B cell (primary cell): ENCODE measurements at regions not wholly inside any gene's neighbourhood (a gene's known extent, or its start where the extent isn't known, plus 50 kb on each side); places are given as distances from the start of the nearest gene placed in this dataset.
"Not testable (repeated sequence)": the region's sequence is repeated elsewhere in the genome, so short reads cannot be mapped to it uniquely, and the experiment has no call there.

Source experiments
- CTCF ChIP-seq: fragments of 200-600 bp; IDR thresholded peaks from one replicate; pipeline ENCODE4 v1.8.0; 2022; ENCODE audit warnings: antibody characterized with exemption, mild to moderate bottlenecking
- EZH2 ChIP-seq: IDR thresholded peaks from 2 replicates; pipeline ENCODE4 v1.6.1; 2012; ENCODE audit warnings: borderline replicate concordance, low read depth, mild to moderate bottlenecking, moderate library complexity, low read length; ENCODE audit not compliant: insufficient read depth, poor library complexity, severe bottlenecking

DNA sequence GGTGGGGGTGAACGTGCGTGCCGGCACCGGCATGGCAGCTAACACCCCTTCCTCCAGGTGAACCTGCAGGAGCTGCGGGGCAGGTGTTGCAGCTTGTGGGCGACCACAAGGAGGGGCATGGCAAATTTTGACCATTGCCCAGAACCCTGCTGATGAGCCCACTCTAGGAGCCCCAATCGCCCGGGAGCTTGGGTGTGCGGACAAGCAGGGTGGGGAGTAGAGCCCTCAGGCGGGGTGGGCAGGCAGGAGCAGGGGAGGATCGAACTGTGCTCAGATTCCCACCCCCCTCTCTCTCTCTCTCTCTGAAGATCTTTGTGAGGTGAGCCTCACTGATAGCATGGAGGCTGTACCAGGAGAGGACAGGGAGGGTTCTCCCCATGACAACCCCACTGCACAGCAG, 159.8 kb downstream of the GOLGA6L4 start:
- TF ChIP-seq CTCF, EZH2: not testable (repeated sequence)
